ENCODE measurements at regions not wholly inside any gene's neighbourhood (a gene's known extent, or its start where the extent isn't known, plus 50 kb on each side); places are given as distances from the start of the nearest gene placed in this dataset.

DNA sequence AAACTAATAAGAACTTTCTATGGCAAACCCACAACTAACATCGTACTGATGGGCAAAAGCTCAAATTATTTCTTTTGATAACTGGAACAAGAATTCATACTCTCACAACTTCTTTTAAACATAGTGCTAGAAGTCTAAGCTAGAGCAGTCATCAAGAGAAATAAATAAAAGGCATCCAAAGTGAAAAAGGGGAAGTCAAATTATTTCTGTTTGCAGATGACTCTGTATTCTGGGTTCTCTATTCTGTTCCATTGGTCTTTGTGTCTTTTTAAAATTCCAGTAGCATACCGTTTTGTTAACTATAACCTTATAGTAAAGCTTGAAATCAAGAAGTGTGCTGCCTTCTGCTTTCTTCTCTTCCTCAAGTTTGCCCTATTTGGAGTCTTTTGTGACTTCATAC lies 1215.9 kb downstream of the UQCRFS1 start:
- no peak overlapping the region for H3K27ac ChIP-seq (ENCODE audit: insufficient read depth in 1 of 2, low read depth in 1 of 2, low read length in 2 of 2, poor library complexity in 1 of 2, severe bottlenecking in 2 of 2)
- ChIA-PET CTCF (interaction anchor here (0.6 kb wide), 1 partner anchor 317 kb away, joined by 3 read pairs; no protein-coding TSS in a partner anchor), POLR2A (no interaction called here)
- no CpG with 5 or more reads among the region's 2 CpGs for WGBS (ENCODE audit: insufficient coverage)
- H3K36me3 ChIP-seq (ENCODE audit: control insufficient read depth in 4 of 4, insufficient read depth in 4 of 4, low read length in 3 of 4): no peaks in the 10 kb centered on the region
- no peak overlapping the region for H3K4me3 ChIP-seq (ENCODE audit: control insufficient read depth in 1 of 7, extremely low read depth in 1 of 7, insufficient read depth in 4 of 7, low read depth in 2 of 7, low read length in 6 of 7)
- no peaks in the 10 kb centered on the region for H3K27me3 ChIP-seq (replicated peaks in 2 of 5; ENCODE audit: control insufficient read depth in 4 of 5, insufficient read depth in 5 of 5, low read length in 4 of 5)
- no peak for DNase-seq
- no peaks in the 10 kb centered on the region for H3K9me3 ChIP-seq (ENCODE audit: control extremely low read depth in 1 of 5, control insufficient read depth in 4 of 5, insufficient read depth in 2 of 5, low read depth in 1 of 5, low read length in 4 of 5)
- no peaks in the 10 kb centered on the region for H3K4me1 ChIP-seq (ENCODE audit: control extremely low read depth in 1 of 4, control insufficient read depth in 4 of 4, insufficient read depth in 4 of 4, low read length in 3 of 4)

DNA sequence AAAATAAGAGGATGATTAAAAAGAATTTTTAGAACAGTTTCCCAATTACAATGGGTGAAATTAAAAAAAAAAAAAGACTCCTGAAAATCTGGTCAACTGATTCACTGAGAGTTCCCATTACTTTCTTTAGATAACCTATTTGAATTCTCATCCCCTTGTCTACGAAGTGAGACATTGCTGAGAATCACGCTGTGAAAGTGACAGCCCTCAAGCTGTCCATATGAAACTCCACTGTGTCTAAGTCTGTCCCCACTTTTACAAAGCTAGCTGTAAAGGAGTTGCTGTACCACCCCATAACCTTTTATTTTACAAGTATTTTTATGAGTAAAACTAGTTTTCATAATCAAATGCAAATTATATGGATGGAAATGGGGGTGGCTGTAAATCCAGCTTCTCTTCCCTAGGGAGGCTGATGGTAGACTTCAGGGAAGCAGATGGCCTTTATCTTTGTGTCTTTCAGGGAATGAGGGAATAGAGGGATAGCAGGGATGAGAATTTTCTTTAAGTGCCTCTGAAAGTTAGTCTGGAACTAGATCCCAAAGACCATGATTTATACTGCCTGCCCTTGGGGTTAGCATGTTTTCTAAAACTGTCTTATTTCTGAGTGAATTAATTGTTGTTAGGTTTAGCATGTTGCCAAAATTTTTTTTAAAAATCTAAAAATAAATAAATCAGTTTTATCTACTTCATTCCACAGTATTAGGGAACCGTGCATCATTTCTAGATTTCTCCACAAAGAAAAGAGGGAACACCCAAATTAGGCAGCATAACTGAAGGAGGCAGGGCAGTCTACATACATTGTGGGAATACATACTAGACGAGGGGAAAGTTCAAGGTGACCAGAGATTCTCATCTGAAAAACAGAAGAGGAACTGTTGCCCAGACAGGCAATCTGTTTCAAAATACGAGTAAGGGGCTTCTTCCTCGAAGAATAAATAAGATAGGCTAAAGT lies 1219.1 kb downstream of the UQCRFS1 start:
- no peak overlapping the region for H3K4me3 ChIP-seq (ENCODE audit: control insufficient read depth in 1 of 7, extremely low read depth in 1 of 7, insufficient read depth in 4 of 7, low read depth in 2 of 7, low read length in 6 of 7)
- WGBS (ENCODE audit: insufficient coverage): 61% methylated on average over 4 of the region's 6 CpGs
- no peak overlapping the region for H3K27ac ChIP-seq (ENCODE audit: insufficient read depth in 1 of 2, low read depth in 1 of 2, low read length in 2 of 2, poor library complexity in 1 of 2, severe bottlenecking in 2 of 2)
- no peaks in the 10 kb centered on the region for H3K36me3 ChIP-seq (ENCODE audit: control insufficient read depth in 4 of 4, insufficient read depth in 4 of 4, low read length in 3 of 4)
- no peaks in the 10 kb centered on the region for H3K9me3 ChIP-seq (ENCODE audit: control extremely low read depth in 1 of 5, control insufficient read depth in 4 of 5, insufficient read depth in 2 of 5, low read depth in 1 of 5, low read length in 4 of 5)
- DNase-seq: no peak
- POLR2A ChIA-PET: no interaction called here
- CTCF ChIA-PET: no interaction called here
- H3K27me3 ChIP-seq (replicated peaks in 2 of 5; ENCODE audit: control insufficient read depth in 4 of 5, insufficient read depth in 5 of 5, low read length in 4 of 5): no peaks in the 10 kb centered on the region
- no peaks in the 10 kb centered on the region for H3K4me1 ChIP-seq (ENCODE audit: control extremely low read depth in 1 of 4, control insufficient read depth in 4 of 4, insufficient read depth in 4 of 4, low read length in 3 of 4)

DNA sequence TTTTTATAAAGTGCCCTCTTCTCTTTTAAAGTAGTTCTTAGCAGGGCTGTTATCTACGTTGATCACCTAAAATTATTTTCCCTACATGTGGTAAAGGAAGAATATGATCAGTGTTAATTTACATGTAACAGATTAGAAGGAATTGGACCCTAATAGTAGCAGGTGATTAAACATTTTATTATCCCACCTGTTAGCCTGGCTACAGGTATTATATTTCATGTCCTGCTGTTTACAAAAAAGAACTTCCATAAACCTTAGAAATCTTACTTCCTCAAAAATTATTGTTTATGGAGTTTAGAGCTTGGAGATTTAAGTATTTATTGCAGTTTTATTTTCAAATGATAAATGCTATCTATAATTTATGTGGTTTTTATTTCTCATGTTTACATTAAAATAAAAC lies 1226.7 kb downstream of the UQCRFS1 start:
- WGBS (ENCODE audit: insufficient coverage): no CpG with 5 or more reads among the region's 1 CpG
- peaks cover 0 to 6% (median 0%) of the 10 kb centered on the region in 5 experiments for H3K27me3 ChIP-seq (replicated peaks in 2 of 5; ENCODE audit: control insufficient read depth in 4 of 5, insufficient read depth in 5 of 5, low read length in 4 of 5)
- no peak for DNase-seq
- H3K9me3 ChIP-seq (ENCODE audit: control extremely low read depth in 1 of 5, control insufficient read depth in 4 of 5, insufficient read depth in 2 of 5, low read depth in 1 of 5, low read length in 4 of 5): no peaks in the 10 kb centered on the region
- H3K4me3 ChIP-seq (ENCODE audit: control insufficient read depth in 1 of 7, extremely low read depth in 1 of 7, insufficient read depth in 4 of 7, low read depth in 2 of 7, low read length in 6 of 7): no peak overlapping the region
- ChIA-PET POLR2A (no interaction called here), CTCF (no interaction called here)
- no peak overlapping the region for H3K27ac ChIP-seq (ENCODE audit: insufficient read depth in 1 of 2, low read depth in 1 of 2, low read length in 2 of 2, poor library complexity in 1 of 2, severe bottlenecking in 2 of 2)
- no peaks in the 10 kb centered on the region for H3K36me3 ChIP-seq (ENCODE audit: control insufficient read depth in 4 of 4, insufficient read depth in 4 of 4, low read length in 3 of 4)
- H3K4me1 ChIP-seq (ENCODE audit: control extremely low read depth in 1 of 4, control insufficient read depth in 4 of 4, insufficient read depth in 4 of 4, low read length in 3 of 4): no peaks in the 10 kb centered on the region

DNA sequence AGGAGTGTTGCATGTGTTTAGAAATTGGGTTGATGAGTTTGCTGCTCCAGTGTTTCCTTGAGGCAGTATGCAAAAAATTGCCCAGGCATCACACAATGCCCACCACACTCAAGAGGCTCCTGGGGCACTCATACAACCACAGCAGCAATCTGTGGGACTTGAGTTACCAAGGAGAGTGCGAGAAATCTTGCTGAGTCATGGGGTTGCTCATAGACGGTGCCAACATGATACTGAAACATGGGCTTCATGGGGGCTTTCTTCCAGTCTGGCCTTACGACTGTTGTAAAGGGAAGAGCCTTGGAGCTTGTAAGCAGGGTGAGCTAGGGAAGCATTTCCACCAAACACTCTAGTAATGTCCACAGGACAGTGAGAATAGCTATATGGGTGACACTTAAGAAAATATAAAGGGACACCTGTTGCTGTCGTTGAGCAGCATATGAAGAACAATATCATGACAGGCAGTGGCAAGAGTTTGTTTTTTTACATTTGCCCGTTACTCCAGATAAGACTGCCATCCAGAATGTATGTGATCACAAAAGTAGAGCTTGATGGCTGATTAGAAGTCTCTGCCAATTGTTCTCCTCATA lies 1237.4 kb downstream of the UQCRFS1 start:
- Histone ChIP-seq H3K27me3 (replicated peaks in 2 of 5; ENCODE audit: control insufficient read depth in 4 of 5, insufficient read depth in 5 of 5, low read length in 4 of 5) (peaks cover 0 to 2% (median 0%) of the 10 kb centered on the region in 5 experiments), H3K27ac (ENCODE audit: insufficient read depth in 1 of 2, low read depth in 1 of 2, low read length in 2 of 2, poor library complexity in 1 of 2, severe bottlenecking in 2 of 2) (no peak overlapping the region), H3K4me3 (ENCODE audit: control insufficient read depth in 1 of 7, extremely low read depth in 1 of 7, insufficient read depth in 4 of 7, low read depth in 2 of 7, low read length in 6 of 7) (no peak overlapping the region), H3K9me3 (ENCODE audit: control extremely low read depth in 1 of 5, control insufficient read depth in 4 of 5, insufficient read depth in 2 of 5, low read depth in 1 of 5, low read length in 4 of 5) (no peaks in the 10 kb centered on the region), H3K4me1 (ENCODE audit: control extremely low read depth in 1 of 4, control insufficient read depth in 4 of 4, insufficient read depth in 4 of 4, low read length in 3 of 4) (no peaks in the 10 kb centered on the region), H3K36me3 (ENCODE audit: control insufficient read depth in 4 of 4, insufficient read depth in 4 of 4, low read length in 3 of 4) (no peaks in the 10 kb centered on the region)
- 52% methylated on average over 3 of the region's 5 CpGs for WGBS (ENCODE audit: insufficient coverage)
- ChIA-PET CTCF (interaction anchor here (0.9 kb wide), 1 partner anchor 8 kb away, joined by 3 read pairs; no protein-coding TSS in a partner anchor), POLR2A (no interaction called here)
- peak in 2 of 3 donors; percentile 3 to 15 for DNase-seq

DNA sequence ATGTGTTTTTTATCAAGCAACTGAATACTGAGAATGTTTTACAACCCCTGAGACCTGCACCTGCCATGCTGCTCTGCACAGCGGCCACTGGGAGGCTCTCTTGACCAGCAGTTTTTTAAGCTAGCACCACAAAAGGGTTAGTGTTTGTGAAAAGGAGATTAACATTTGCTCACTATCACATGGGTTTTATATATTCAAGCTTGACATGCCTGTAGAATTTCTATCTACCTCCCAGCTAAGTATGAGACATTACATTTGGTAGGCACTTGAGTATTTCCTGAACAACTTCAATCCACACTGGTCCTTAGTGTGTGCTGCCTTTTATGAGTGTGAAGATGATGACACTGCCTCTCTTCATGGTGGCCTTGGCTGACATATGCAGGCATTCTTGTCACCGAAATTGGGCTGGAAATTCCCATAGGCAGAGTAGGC lies 1238.9 kb downstream of the UQCRFS1 start:
- WGBS (ENCODE audit: insufficient coverage): 50% methylated on average over 1 of the region's 2 CpGs
- Histone ChIP-seq H3K36me3 (ENCODE audit: control insufficient read depth in 4 of 4, insufficient read depth in 4 of 4, low read length in 3 of 4) (no peaks in the 10 kb centered on the region), H3K4me3 (ENCODE audit: control insufficient read depth in 1 of 7, extremely low read depth in 1 of 7, insufficient read depth in 4 of 7, low read depth in 2 of 7, low read length in 6 of 7) (no peak overlapping the region), H3K27me3 (replicated peaks in 2 of 5; ENCODE audit: control insufficient read depth in 4 of 5, insufficient read depth in 5 of 5, low read length in 4 of 5) (peaks cover 0 to 2% (median 0%) of the 10 kb centered on the region in 5 experiments), H3K4me1 (ENCODE audit: control extremely low read depth in 1 of 4, control insufficient read depth in 4 of 4, insufficient read depth in 4 of 4, low read length in 3 of 4) (no peaks in the 10 kb centered on the region), H3K27ac (ENCODE audit: insufficient read depth in 1 of 2, low read depth in 1 of 2, low read length in 2 of 2, poor library complexity in 1 of 2, severe bottlenecking in 2 of 2) (no peak overlapping the region), H3K9me3 (ENCODE audit: control extremely low read depth in 1 of 5, control insufficient read depth in 4 of 5, insufficient read depth in 2 of 5, low read depth in 1 of 5, low read length in 4 of 5) (no peaks in the 10 kb centered on the region)
- DNase-seq: peak; percentile 7 to 22 (median 13)
- ChIA-PET CTCF (interaction anchor here (1.6 to 2.5 kb wide), 2 partner anchors 11 to 348 kb away, joined by 3 to 7 read pairs; no protein-coding TSS in a partner anchor), POLR2A (no interaction called here)

DNA sequence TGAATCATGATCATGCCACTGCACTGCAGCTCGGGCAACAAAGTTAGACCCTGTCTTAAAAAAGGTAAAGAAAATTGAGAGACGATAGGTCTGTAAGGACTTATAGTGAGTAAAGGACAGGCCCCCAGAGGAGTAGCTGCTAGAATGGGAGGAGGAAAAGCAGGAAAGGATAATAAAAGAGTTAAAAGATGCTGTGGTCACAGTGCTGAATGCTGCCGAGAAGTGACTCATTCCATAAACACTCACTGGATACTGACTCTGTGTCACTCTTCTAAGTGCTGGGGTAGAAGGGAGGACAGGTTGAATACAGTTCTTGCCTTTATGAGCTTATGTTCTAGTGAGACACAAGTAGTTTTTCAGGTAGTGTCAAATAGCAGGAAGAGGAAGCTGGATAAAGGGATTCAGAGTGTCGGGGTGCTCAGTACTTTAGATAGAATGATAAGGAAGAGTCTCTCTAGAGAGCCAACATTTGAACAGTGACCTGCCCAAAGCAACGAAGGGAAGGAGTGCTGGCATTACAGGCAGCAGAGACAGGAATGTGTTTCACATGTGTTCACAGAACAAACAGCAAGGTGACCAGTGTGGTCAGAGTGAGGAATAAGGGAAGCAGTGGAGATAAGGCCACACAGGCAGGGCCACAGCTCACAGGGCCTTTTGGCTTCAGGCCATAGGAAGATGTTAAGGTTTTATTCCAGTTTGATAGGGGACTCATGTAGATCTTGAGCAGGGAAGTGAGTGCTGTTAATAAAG lies 1240.5 kb downstream of the UQCRFS1 start:
- no peak overlapping the region for H3K4me3 ChIP-seq (ENCODE audit: control insufficient read depth in 1 of 7, extremely low read depth in 1 of 7, insufficient read depth in 4 of 7, low read depth in 2 of 7, low read length in 6 of 7)
- no peaks in the 10 kb centered on the region for H3K9me3 ChIP-seq (ENCODE audit: control extremely low read depth in 1 of 5, control insufficient read depth in 4 of 5, insufficient read depth in 2 of 5, low read depth in 1 of 5, low read length in 4 of 5)
- peaks cover 0 to 2% (median 0%) of the 10 kb centered on the region in 5 experiments for H3K27me3 ChIP-seq (replicated peaks in 2 of 5; ENCODE audit: control insufficient read depth in 4 of 5, insufficient read depth in 5 of 5, low read length in 4 of 5)
- H3K36me3 ChIP-seq (ENCODE audit: control insufficient read depth in 4 of 4, insufficient read depth in 4 of 4, low read length in 3 of 4): no peaks in the 10 kb centered on the region
- no peak overlapping the region for H3K27ac ChIP-seq (ENCODE audit: insufficient read depth in 1 of 2, low read depth in 1 of 2, low read length in 2 of 2, poor library complexity in 1 of 2, severe bottlenecking in 2 of 2)
- POLR2A ChIA-PET: no interaction called here
- no peak for DNase-seq
- CTCF ChIA-PET: interaction anchor here (2.5 kb wide), 1 partner anchor 9 kb away, joined by 7 read pairs; no protein-coding TSS in a partner anchor
- H3K4me1 ChIP-seq (ENCODE audit: control extremely low read depth in 1 of 4, control insufficient read depth in 4 of 4, insufficient read depth in 4 of 4, low read length in 3 of 4): no peaks in the 10 kb centered on the region
- 62% methylated on average over 5 of the region's 5 CpGs for WGBS (ENCODE audit: insufficient coverage)

Measured in common myeloid progenitor, CD34-positive (primary cell).